NCI-H2107 (cell line): ENCODE measurements at regions not wholly inside any gene's neighbourhood (a gene's known extent, or its start where the extent isn't known, plus 50 kb on each side); places are given as distances from the start of the nearest gene placed in this dataset.

ENCODE experiments used
- DNase-seq: peaks from one replicate; lab custom pipeline; 2025; lab: John Stamatoyannopoulos, UW

DNA sequence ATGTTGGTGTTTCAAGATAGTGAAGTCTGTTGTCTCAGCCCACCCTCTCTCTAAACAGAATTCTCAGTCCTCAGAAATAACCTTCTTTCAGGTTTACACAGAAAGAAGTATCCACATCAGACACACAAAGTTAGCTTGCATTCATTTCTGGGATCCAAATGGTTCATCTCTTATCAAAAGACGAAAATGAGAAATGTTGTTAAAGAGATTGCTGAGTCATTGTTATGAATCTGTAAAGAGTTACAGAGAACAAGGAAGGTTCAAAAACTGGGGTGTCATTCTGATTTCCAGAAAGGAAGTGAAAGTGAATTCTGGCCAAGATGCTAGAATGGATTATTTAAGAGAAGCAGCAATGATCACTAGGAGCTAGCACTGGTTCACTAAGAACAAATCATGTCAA is 90.5 kb upstream of the ATXN1 start:
- DNase-seq = no peak

DNA sequence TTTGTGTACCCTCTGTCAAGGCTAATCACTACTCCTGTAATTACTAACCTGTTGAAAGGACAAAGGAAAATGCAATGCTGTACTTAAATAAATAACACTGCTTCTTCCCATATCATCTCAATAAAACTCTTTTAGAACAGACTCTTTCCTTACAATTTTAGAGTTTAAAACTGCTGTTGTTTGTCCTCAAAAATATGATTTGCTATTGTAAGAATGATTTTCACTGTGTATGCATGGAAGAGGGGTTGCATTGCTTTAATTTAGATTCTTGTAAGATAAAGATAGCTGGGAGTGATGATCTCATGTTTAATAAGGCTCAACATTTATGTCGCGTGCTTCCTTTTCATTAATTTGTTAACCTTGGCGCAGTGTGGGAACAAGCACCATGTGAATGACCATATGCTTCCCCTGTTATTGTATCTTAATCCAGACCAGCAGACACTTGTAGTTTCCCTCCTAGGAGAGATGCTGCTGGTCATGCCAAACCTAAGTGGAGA is 89.8 kb upstream of the ATXN1 start:
- DNase-seq = no peak

DNA sequence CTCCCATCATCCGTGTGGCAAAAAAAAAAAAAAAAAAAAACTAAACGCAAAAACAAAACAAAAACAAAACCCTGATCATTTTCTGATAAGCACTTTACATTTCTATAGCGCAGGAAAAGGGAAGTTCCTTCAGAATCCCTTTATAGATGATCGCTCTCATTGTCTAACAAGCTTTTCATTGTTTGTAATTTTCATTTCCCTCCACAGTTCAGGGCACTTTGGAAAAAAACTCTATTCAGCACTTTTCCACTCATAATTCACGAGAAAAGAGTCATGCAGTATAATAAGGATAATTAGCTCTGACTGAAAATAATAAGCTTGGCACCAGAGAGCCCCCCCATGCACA is 89.4 kb upstream of the ATXN1 start:
- DNase-seq = no peak

DNA sequence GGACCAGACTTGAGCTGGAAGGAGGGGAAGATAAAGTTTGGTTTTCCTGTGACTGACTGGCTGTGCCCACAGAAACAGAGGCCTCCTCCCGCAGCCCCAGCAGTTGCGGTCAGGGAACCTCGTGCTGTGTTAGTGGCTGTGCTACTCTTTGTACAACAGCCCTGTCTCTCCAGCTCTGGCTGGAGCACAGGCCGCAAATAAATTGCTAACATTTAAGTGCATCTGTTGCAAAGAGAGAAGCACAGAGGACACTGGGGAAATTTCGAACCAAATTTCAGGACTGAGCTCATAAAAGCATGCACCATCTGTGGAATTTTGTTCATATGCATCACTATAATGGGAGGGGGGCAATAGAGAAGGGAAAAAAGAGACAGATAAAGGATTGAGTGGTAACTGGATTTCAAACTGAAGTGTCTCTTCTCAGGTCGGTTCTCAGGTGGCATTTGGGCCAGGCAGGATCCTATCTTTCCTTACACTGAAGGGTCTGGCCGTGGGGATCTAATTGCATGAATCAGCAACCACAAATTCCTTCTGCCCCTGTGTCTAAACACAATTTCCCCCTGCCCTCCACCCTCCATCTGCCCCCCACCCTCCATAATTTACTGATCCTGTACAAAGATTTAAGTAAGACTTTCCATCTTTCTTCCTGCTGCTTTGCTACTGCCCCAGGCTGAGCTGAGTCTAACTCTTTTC is 88.9 kb upstream of the ATXN1 start:
- no peak for DNase-seq

DNA sequence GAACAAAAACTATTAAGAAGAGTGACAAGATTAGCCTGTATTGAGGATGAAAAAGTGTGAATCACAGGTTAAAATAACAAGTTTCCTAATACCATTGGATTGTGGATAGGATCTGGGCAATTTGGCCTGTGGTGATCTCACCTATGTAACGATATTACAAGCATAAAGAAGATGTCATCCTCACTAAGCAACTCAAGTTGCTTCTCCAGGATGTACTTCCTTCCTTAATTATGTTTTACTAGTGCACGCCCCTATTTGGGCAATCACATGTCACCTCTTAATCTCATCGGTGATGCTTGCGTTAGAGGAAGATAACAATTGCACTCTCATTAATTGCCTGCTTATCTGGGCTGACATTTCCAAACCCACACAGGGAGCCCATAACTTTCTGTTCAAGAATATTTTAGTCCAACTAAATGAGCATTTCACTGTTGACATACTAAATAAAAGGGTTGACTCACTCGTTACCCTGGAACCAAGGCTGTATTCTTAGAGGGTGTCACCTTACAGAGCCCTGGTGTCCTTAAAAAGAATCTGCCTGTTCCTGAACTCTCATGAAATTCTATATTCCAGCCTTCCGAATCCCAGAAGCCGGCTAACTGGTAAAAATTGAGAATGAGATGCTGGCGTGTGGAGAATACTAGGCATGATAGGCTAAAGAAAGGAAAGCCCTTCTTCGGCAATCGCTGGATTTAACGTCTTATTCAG is 88.2 kb upstream of the ATXN1 start:
- DNase-seq = no peak

DNA sequence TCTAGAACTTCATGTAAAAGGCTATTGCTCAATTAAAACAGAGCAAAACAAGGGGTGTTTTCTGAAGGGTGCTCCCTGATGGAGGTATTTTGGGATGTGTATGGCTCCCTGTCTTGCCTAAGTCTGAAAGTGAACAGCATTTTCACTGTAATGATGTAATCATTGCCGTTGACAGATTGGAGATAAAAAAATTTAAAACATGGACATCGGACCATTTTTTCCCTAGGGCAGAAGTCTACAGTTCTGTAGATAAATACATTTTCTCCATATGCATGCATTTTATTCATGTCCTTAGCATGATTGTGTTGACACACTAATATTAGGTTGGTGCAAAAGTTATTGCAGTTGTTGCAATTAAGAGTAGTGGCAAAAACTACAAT is 85.1 kb upstream of the ATXN1 start:
- no peak for DNase-seq

DNA sequence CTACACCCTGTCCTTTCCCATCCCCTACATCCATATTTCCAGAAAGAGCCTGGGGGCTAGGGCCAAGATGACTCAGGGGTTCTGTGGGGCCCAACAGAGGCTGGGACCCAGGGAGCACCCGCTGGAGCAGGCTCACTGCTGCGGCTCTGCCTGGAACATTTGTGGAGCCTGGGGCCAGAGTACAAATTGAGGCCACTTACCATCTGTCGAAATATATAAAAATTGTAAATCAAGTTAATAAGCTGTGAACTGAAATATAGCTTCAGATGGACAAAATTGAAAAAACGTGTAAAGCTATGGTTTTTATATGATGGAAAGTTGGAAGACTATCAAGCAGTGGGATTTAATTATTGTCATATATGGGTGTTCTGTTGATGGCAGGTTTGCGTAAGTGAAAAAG is 82.9 kb upstream of the ATXN1 start:
- no peak for DNase-seq

DNA sequence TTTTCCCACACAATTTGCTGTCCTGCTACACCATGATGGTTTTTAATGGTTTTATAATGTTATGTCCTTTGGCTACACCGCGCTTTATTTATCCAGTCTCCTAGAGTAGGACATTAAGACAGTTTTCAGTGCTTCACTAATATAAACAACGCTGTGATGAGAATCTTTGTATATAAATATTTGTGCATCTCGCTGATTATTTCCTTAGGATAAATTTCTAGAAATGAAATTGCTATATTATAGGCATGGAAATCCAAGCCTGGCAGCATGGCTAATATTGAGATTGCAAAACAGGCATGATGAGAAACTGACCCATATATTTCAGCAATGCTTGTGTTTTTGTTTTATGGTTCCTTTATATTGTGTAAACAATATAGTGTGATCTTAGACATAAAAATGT is 81.4 kb upstream of the ATXN1 start:
- no peak for DNase-seq

DNA sequence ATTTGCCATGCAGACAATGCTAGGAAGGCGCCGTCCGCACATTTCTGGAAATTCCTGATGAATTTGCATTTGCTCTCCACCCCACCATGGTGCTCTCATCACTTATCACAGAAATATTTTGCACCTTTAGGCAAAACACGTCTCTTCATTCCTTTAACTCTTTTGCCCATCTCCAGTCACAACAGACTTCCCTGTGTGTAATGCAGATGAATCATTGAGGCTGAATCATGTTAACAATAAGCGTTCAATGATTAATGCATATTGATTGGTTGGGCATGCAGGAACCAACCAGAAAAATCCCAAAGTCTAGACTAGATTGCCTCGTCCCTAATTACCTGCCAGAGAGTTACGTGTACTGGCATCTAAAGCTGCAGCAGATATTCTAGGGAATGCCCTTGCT is 80.0 kb upstream of the ATXN1 start:
- no peak for DNase-seq

DNA sequence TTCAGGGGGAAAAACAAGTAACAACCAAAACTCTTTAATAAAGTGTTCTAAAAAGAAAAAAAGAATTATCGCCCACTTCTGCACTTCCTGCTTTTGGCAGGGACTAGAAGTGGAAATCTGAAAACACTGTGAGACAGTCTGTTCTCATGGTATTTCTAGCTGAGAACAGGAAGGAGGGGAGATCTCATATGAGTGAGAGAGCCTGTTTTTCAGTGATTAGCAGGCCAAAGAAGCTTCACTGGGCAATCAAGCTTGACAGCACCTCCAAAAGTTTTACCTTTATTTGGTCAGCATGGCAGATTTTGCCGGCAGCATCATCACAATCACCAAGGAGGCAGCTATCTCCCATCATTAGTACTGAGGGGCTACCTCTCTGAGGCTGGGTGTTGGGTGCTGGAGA is 79.5 kb upstream of the ATXN1 start:
- no peak for DNase-seq

DNA sequence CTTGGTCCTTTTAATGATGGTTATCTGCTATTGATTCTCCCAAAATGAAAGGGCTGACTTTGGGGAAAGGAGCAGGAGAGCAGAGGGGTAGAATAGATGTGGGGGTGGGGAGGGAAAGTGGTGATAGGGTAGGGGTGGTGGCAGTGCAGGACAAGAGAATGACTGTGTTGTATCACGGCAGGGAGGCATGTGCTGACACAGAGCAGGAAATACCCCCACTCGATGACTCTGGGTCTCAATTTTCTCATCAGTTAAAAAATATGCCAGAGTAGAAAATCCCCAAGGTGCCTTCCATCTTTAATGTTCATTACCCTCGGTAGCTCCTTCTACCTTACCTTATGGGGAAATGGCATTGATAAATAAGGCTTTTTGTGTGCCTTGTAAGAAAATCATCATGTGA is 79.0 kb upstream of the ATXN1 start:
- no peak for DNase-seq

DNA sequence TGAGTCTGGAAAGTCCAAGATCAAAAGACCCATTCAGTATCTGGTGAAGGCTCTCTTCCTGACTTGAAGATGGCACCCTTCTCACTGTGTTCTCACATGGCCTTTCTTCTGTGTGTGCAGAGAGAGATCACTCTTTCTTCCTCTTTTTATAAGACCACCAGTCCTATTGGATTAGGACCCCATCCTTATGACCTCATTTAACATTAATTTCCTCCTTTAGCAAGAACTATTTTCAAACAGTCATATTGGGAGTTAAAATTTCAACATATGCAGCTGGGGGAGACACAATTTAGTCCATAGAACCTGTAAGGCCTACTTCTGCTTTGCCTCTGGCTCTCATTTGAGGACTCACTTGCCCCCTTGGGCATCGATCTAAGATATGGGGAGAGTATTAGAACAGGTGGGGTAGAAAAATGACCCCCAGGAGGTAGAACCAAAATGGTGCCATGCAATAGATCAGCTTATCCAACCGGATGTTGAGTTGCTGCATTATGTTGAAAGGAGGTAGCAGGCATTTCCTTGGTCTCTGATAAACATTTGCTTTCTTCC is 78.4 kb upstream of the ATXN1 start:
- no peak for DNase-seq

DNA sequence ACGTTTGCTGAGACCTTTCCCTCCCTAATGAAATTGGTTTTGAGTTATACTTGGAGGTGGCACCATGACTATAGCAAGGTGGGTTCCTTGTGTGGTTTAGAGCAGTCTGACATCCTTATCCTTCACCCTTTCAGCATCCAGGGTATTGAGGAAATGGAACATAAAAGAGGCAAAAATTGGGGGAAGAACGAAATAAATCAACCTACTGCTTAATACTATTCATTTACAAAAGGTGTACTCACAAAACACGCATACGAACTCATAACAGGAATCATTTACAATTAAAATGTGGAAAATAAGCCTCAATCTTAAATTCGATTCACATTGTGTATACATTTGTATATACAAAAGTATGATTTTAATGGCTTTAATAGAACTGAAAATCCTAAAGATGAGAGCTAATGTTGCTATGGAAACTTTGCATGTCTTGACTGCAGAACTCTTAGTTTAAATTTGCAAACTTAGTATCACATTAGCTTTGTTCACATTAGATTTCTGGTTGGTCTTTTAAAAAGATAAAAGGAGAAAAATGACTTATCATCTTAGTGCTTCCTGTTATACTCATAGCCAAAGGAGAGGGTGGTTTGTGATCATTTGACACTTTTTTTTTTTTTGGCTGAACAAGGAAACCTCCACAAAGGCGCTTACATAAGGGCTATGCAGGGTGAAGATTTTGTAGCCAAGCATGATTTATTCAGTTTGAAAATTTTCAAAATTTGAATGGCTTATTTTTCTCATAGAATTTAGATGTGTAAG is 76.1 kb upstream of the ATXN1 start:
- DNase-seq = no peak

DNA sequence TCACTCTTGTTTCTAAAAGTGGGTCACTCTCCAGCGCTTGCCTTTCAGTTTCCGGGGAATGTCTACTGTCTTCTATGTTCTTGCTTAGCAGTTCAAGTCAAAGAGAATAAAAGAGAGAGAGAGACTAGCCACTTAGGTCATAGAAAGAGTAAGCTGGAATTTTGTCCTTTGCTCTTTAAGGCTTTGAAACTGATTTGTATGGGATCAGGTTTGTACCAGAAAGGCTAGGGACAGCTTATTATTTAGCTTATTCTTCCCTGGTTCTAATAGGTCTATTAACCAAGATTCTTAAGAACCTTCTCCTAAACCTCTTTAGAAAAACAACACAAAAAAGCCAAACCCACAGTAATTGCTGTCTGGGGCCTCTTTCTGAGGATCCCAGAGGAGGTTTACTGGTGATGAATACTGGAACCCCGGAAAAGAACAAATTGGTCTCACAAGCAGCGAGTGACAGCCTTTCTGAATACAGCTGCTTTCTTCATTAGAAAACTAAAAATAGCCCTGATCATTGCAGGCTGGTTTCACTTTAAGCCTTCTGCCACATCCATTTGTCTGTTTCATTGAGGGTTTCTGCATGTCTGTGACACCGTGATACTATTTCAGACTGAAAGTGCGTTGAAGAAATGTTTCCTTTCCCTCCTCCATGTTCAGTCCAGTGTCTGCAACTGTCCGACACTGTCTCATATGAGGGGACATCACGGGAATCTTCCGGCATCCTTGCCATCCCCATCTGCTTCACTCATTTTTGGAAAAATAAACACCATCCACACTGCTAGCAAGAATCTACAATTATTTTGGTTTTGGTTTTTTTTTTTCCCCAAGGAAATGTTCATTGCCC is 75.1 kb upstream of the ATXN1 start:
- no peak for DNase-seq

DNA sequence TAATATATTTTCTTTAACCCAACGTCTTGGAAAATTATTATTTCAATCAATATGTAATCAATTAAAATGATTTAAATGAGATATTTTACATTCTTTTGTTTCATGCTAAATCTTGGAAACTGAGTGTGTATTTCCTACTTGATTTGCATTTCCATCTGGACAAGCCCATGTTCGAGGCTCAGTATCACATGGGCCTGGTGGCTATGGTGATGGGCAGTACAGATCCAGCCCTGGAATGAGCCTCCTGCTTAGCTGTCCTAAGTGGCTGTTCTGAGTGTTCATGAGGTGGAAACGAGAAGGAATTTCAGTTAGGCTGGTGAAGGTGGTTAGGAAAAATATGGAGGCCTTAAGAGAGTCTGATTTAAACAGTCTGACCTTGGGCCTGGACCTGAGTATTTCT is 73.0 kb upstream of the ATXN1 start:
- DNase-seq = no peak

DNA sequence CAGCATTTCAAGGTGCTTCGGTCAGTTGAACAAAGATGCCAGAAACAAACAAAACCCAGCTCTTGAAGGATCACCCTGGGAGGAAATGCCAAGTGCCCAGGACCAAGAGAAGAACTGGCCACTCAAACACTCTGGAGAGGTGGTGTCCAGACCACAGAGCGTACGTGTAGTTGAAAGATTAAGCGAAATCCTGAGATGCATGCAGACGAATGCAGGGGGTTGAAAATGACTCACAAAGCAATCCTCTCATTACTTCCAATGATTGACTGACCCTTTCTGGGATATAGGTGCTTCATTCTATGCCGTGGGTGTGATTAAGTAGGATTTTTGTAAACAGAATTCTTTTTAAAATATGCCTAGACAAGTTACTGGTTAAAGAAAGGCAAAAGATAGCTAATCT is 71.5 kb upstream of the ATXN1 start:
- DNase-seq = no peak

DNA sequence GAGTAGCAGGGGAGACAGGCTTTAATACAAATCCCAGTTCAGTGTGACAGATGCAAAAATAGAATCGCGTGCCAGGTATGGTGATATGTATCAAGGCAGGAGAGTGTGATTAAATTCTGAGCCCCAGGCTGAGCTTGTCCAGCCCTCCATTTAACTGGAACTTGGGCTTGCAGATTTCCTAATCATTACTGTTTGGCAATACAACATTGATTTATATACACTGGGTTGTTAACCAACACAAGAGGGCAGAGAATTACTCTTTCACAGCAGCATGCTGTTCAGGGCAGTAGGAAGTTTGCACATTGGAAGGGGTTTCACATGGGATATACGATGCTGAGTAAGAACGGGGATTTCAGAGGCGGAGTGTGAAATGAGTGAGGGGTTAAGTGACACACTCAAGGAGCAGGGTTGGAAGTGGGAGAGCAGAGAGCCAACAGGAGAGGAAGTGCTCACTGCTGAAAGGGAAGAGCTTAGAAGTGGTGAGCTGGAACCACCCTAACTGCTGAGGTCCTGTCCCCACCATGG is 70.8 kb upstream of the ATXN1 start:
- DNase-seq = no peak

DNA sequence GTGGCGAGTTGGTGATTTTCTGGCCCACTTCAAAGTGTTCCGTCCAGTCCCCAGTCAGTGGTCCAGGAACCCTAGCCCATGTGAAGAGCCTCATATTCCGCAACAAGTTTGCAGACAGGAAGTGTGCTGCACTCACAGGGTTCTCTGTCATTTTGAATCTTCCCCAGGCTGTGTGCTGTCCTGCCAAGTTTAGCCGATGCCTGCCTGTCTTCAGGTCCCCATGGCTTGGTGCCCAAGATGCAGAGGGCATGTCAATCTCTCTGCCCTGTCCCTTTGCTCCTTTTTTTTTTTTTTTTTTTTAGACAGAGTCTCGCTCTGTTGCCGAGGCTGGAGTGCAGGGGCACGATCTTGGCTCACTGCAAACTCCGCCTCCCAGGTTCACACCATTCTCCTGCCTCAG is 69.9 kb upstream of the ATXN1 start:
- no peak for DNase-seq

DNA sequence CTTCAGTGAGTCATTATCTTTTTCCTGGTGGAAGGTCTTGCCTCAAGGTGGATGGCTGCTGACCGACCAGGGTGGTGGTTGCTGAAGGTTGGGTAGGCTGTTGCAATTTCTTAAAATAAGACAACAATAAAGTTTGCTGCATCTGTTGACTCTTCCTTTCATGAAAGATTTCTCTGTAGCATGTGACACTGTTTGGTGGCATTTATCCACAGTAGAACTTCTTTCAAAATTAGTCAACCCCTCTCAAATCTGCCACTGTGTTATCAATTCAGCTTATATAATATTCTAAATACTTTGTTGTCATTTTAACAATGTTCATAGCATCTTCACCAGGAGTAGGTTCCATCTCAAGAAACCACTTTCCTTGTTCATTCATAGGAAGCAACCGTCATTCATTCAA is 66.8 kb upstream of the ATXN1 start:
- no peak for DNase-seq

DNA sequence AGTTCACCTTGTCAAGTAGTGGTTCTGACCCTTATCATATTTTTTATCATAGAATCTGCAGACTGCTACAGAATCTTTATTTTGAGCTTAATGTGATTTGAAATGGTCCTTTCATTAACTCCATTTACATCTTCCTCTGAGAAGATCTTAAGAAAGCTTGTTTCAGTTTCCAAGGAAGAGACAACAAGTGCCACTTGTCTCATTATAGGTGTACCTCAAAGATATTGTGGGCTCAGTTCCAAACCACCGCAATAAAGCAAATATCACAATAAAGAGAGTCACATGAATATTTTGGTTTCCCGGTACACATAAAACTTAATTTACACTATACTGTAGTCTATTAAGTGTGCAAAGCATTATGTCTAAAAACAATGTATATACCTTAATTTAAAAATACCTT is 66.4 kb upstream of the ATXN1 start:
- no peak for DNase-seq

DNA sequence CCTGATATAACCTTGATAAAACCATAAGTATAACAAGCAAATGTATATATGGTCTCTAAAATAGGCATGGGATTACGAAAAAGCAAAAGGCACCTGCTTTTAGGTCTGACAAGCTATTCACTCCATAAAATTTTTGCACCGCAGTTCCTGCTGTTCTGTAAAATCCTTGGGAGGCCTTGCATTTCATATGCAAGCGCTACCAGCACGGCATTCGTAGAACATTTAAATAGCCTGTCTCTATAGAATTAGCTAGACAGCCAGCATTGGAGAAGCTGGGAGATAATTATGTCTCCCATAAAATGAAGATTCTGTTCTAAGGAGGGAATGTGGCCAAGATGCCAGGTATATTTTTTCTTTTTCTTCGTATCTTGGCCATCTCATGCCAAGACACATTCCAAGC is 64.5 kb upstream of the ATXN1 start:
- no peak for DNase-seq
